C4-2B (cell line): ENCODE measurements at regions not wholly inside any gene's neighbourhood (a gene's known extent, or its start where the extent isn't known, plus 50 kb on each side); places are given as distances from the start of the nearest gene placed in this dataset.

Experiments used
- ZFX ChIP-seq: fragments of 450-650 bp; IDR thresholded peaks from 2 replicates; pipeline ENCODE4 v1.6.1; 2017
- TF ChIP-seq, protein P1 (sequence below): fragments of 450-650 bp; conservative IDR thresholded peaks from 2 replicates; pipeline ENCODE4 v1.5.1; 2017; ENCODE audit warnings: mild to moderate bottlenecking

DNA sequence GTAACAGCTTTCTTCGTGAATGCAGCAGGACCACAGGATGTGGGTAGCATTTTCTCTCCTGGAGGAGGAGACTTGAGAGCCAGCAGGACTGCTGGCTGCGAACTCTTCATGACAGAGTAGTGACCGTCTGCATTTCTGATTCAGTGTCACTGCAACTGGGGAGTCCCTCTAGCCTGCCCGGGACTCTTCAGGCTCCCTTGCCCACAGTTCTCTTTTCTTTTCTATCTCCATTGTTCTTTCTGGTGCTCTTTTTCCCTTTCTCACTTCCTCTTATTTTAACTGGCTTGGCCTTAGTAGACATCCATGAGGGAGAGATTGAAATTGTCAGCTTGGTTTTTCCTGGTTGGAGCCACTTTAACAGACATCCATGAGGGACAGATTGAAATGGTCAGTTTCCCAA is 49.9 kb upstream of the P2RY1 start:
- TF ChIP-seq, protein P1, sequence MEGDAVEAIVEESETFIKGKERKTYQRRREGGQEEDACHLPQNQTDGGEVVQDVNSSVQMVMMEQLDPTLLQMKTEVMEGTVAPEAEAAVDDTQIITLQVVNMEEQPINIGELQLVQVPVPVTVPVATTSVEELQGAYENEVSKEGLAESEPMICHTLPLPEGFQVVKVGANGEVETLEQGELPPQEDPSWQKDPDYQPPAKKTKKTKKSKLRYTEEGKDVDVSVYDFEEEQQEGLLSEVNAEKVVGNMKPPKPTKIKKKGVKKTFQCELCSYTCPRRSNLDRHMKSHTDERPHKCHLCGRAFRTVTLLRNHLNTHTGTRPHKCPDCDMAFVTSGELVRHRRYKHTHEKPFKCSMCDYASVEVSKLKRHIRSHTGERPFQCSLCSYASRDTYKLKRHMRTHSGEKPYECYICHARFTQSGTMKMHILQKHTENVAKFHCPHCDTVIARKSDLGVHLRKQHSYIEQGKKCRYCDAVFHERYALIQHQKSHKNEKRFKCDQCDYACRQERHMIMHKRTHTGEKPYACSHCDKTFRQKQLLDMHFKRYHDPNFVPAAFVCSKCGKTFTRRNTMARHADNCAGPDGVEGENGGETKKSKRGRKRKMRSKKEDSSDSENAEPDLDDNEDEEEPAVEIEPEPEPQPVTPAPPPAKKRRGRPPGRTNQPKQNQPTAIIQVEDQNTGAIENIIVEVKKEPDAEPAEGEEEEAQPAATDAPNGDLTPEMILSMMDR, result no peak
- TF ChIP-seq ZFX, result no peak
